Vagina (tissue), 2 donors: ENCODE measurements at regions not wholly inside any gene's neighbourhood (a gene's known extent, or its start where the extent isn't known, plus 50 kb on each side); places are given as distances from the start of the nearest gene placed in this dataset.

Experiments
- POLR2A ChIP-seq, 2 donors: fragments of 450-650 bp; IDR thresholded peaks; one replicate each; pipeline ENCODE4 v1.6.1; 2017; ENCODE audit warnings: antibody characterized with exemption in 2 of 2, mild to moderate bottlenecking in 2 of 2, moderate library complexity in 2 of 2
- TF ChIP-seq, protein P1 (sequence below), 3 experiments: fragments of 450-650 bp in 2 of 3; fragments of 200-600 bp in 1 of 3; sonication (generic) in 1 of 3; IDR thresholded peaks; one replicate each; pipeline ENCODE4 v1.5.1; 2017 to 2019; ENCODE audit warnings: antibody characterized with exemption in 3 of 3, mild to moderate bottlenecking in 2 of 3, moderate library complexity in 2 of 3

DNA sequence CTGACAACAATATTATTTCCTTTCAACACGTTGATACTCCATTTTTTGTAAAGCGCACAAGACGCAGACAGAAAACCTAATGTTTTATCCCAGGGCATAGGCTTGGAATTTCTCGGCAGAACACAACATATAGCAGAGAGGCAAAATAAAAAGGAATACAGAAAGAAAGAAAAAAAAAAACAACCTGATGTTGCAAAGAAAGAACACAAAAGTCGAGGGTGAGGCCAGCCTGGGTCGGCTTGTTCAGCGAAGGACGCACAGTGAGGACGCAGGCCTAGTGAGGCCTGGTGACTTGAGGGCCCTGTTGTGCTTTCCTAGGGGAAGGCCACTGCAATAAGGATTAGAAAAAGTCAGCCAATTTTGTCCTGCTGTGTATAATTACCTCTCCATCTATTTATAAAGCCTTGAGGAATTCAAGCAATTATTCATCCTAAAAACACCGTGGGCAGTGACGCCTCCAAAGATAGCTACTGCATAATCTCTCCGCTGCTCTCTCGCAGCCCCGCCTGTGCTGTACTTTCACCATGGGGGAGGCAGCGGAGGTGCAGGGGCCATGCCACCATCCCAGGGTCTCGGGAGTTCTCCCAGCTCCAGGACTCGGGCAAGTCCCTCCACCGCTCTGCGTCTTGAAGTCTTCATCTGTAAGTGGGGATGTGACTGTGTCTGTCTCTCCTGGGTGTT lies 61.9 kb upstream of the SH3RF3 start:
- TF ChIP-seq, protein P1, sequence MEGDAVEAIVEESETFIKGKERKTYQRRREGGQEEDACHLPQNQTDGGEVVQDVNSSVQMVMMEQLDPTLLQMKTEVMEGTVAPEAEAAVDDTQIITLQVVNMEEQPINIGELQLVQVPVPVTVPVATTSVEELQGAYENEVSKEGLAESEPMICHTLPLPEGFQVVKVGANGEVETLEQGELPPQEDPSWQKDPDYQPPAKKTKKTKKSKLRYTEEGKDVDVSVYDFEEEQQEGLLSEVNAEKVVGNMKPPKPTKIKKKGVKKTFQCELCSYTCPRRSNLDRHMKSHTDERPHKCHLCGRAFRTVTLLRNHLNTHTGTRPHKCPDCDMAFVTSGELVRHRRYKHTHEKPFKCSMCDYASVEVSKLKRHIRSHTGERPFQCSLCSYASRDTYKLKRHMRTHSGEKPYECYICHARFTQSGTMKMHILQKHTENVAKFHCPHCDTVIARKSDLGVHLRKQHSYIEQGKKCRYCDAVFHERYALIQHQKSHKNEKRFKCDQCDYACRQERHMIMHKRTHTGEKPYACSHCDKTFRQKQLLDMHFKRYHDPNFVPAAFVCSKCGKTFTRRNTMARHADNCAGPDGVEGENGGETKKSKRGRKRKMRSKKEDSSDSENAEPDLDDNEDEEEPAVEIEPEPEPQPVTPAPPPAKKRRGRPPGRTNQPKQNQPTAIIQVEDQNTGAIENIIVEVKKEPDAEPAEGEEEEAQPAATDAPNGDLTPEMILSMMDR (IDR thresholded peaks at IDR 0.05) = no peak
- TF ChIP-seq POLR2A (IDR thresholded peaks at IDR 0.05) = no peak
